ENCODE measurements at regions not wholly inside any gene's neighbourhood (a gene's known extent, or its start where the extent isn't known, plus 50 kb on each side); places are given as distances from the start of the nearest gene placed in this dataset.

GRCh38 chr3:110184536-110184935 is 847.2 kb upstream of the DPPA4 start:
- no peaks in the 10 kb centered on the region for H3K9me2 ChIP-seq (ENCODE audit: insufficient read depth, low read length)
- H2AFZ ChIP-seq (ENCODE audit: low read depth, low read length), result no peak overlapping the region
- TF ChIP-seq CTCF (IDR thresholded peaks at IDR 0.05; ENCODE audit: poor library complexity, severe bottlenecking), result no peak
- TF ChIP-seq TAF1 (IDR thresholded peaks at IDR 0.05; ENCODE audit: low read depth), result no peak
- H4K20me1 ChIP-seq (ENCODE audit: insufficient read depth), result no peaks in the 10 kb centered on the region
- H3F3A ChIP-seq (ENCODE audit: insufficient read depth, low read length, poor library complexity, severe bottlenecking), result no peaks in the 10 kb centered on the region
- no peak overlapping the region for H3K4me3 ChIP-seq (ENCODE audit: low read length)
- no peaks in the 10 kb centered on the region for H3K27me3 ChIP-seq (ENCODE audit: insufficient read depth, low read depth, low read length)
- no peak overlapping the region for H3K4me2 ChIP-seq (ENCODE audit: low read length)
- H3K36me3 ChIP-seq (ENCODE audit: insufficient read depth, low read length), result no peaks in the 10 kb centered on the region
- H3K9ac ChIP-seq (ENCODE audit: low read length), result no peak overlapping the region
- H3K27ac ChIP-seq (ENCODE audit: low read length), result no peak overlapping the region
- no peaks in the 10 kb centered on the region for H3K9me3 ChIP-seq (ENCODE audit: low read length)
- no peaks in the 10 kb centered on the region for H3K79me2 ChIP-seq (replicated peaks; ENCODE audit: insufficient read depth, low read length)

GRCh38 chr3:110193074-110193473 is 855.7 kb upstream of the DPPA4 start:
- Histone ChIP-seq H4K20me1 (ENCODE audit: insufficient read depth) (no peaks in the 10 kb centered on the region), H3K9me3 (ENCODE audit: low read length) (no peaks in the 10 kb centered on the region), H3K4me3 (ENCODE audit: low read length) (no peak overlapping the region), H3K9ac (ENCODE audit: low read length) (no peak overlapping the region), H3K9me2 (ENCODE audit: insufficient read depth, low read length) (no peaks in the 10 kb centered on the region), H3K4me2 (ENCODE audit: low read length) (no peak overlapping the region), H3K79me2 (replicated peaks; ENCODE audit: insufficient read depth, low read length) (no peaks in the 10 kb centered on the region), H3F3A (ENCODE audit: insufficient read depth, low read length, poor library complexity, severe bottlenecking) (no peaks in the 10 kb centered on the region), H3K36me3 (ENCODE audit: insufficient read depth, low read length) (no peaks in the 10 kb centered on the region), H3K27me3 (ENCODE audit: insufficient read depth, low read depth, low read length) (no peaks in the 10 kb centered on the region), H3K27ac (ENCODE audit: low read length) (no peak overlapping the region), H2AFZ (ENCODE audit: low read depth, low read length) (no peak overlapping the region)
- TF ChIP-seq RAD21 (conservative IDR thresholded peaks at IDR 0.05) (no peak), EZH2 (IDR thresholded peaks at IDR 0.05; ENCODE audit: borderline replicate concordance, insufficient read depth, low read length, poor library complexity, severe bottlenecking) (no peak), MXI1 (conservative IDR thresholded peaks at IDR 0.05; ENCODE audit: poor library complexity, severe bottlenecking) (no peak), POLR2AphosphoS5 (IDR thresholded peaks at IDR 0.05) (no peak), SMC3 (conservative IDR thresholded peaks at IDR 0.05; ENCODE audit: poor library complexity) (no peak), CTCF (IDR thresholded peaks at IDR 0.05; ENCODE audit: poor library complexity, severe bottlenecking) (no peak), TAF1 (IDR thresholded peaks at IDR 0.05; ENCODE audit: low read depth) (no peak), EP300 (conservative IDR thresholded peaks at IDR 0.05; ENCODE audit: poor library complexity, severe bottlenecking) (no peak), REST (IDR thresholded peaks at IDR 0.05; ENCODE audit: borderline replicate concordance) (no peak)
